IMR-90 (cell line): ENCODE measurements at regions not wholly inside any gene's neighbourhood (a gene's known extent, or its start where the extent isn't known, plus 50 kb on each side); places are given as distances from the start of the nearest gene placed in this dataset.

Experiments
- ATAC-seq: fragments of 200-7000 bp; cut with Tn5 transposase; 2 replicates; pipeline ENCODE4 v1.9.1; 2020; ENCODE audit warnings: low read depth, mild to moderate bottlenecking, moderate library complexity
- BruUV-seq: library from RNA; stranded (reverse); fragments of 400-500 nt; replicated peaks from 2 replicates; lab custom pipeline; 2021; lab: Mats Ljungman, UMichigan
- CTCF ChIA-PET: fragments of 300-600 bp; formaldehyde crosslinking; extraction: SDS; loops from one replicate; lab custom pipeline; 2021; ENCODE audit warnings: antibody characterized with exemption; lab: Yijun Ruan, JAX
- POLR2A ChIA-PET: fragments of 300-600 bp; sonication (Branson Sonifier 250); formaldehyde crosslinking; loops from one replicate; lab custom pipeline; 2022; ENCODE audit warnings: antibody characterized with exemption; ENCODE audit not compliant: unreplicated experiment; lab: Charles Lee
- DNase-seq: peaks from one replicate; pipeline ENCODE4 v3.0.0; 2013
- H2AFZ ChIP-seq: replicated peaks from 2 replicates; pipeline ENCODE3; 2013; ENCODE audit warnings: low read length, mild to moderate bottlenecking; ENCODE audit not compliant: poor library complexity
- H2AK5ac ChIP-seq: 2 replicates; pipeline ENCODE4 v1.6.1; 2013; ENCODE audit warnings: low read depth, low read length, inconsistent platforms
- H2AK9ac ChIP-seq: replicated peaks from 2 replicates; pipeline ENCODE3; 2013; ENCODE audit warnings: mild to moderate bottlenecking, low read depth, low read length, moderate library complexity; ENCODE audit not compliant: poor library complexity
- H2BK120ac ChIP-seq: 2 replicates; pipeline ENCODE4 v1.6.1; 2013; ENCODE audit warnings: low read depth, low read length, inconsistent platforms
- H2BK15ac ChIP-seq: 3 replicates; pipeline ENCODE4 v1.6.1; 2013; ENCODE audit warnings: low read depth, low read length, inconsistent platforms
- H2BK20ac ChIP-seq: 2 replicates; pipeline ENCODE4 v1.6.1; 2013; ENCODE audit warnings: low read depth, mild to moderate bottlenecking, inconsistent platforms, low read length, moderate library complexity
- H2BK5ac ChIP-seq: 2 replicates; pipeline ENCODE4 v1.6.1; 2013; ENCODE audit warnings: mild to moderate bottlenecking, low read depth, low read length, inconsistent platforms; ENCODE audit not compliant: poor library complexity, severe bottlenecking
- H3K14ac ChIP-seq: replicated peaks from 2 replicates; pipeline ENCODE4 v1.6.1; 2013; ENCODE audit warnings: low read depth, low read length, inconsistent platforms
- H3K18ac ChIP-seq: 2 replicates; pipeline ENCODE4 v1.6.1; 2013; ENCODE audit warnings: low read depth, low read length, control low read depth
- H3K23ac ChIP-seq: 2 replicates; pipeline ENCODE4 v1.6.1; 2013; ENCODE audit warnings: low read depth, low read length, inconsistent platforms
- H3K27ac ChIP-seq: 2 replicates; pipeline ENCODE4 v1.5.1; 2013; ENCODE audit warnings: mild to moderate bottlenecking, control low read depth, low read length; ENCODE audit not compliant: insufficient read depth
- H3K27me3 ChIP-seq: 2 replicates; pipeline ENCODE4 v1.6.1; 2013; ENCODE audit warnings: low read length; ENCODE audit not compliant: control insufficient read depth, insufficient read depth
- H3K36me3 ChIP-seq: 2 replicates; pipeline ENCODE4 v1.6.1; 2013; ENCODE audit warnings: low read length, mixed read lengths; ENCODE audit not compliant: control insufficient read depth, insufficient read depth
- H3K4ac ChIP-seq: 2 replicates; pipeline ENCODE4 v1.6.1; 2013; ENCODE audit warnings: low read depth, low read length, inconsistent platforms
- H3K4me1 ChIP-seq: 2 replicates; pipeline ENCODE4 v1.6.1; 2013; ENCODE audit warnings: low read length, mixed read lengths; ENCODE audit not compliant: control insufficient read depth, insufficient read depth
- H3K4me2 ChIP-seq: 2 replicates; pipeline ENCODE4 v1.6.1; 2013; ENCODE audit warnings: low read depth, mild to moderate bottlenecking, control low read depth, low read length, moderate library complexity
- H3K4me3 ChIP-seq: 2 replicates; pipeline ENCODE4 v1.5.1; 2013; ENCODE audit warnings: low read depth, mild to moderate bottlenecking, control low read depth, low read length, moderate library complexity; ENCODE audit not compliant: insufficient read depth
- H3K56ac ChIP-seq: 2 replicates; pipeline ENCODE4 v1.6.1; 2013; ENCODE audit warnings: low read length, inconsistent platforms; ENCODE audit not compliant: insufficient read depth; ENCODE audit errors: extremely low read depth
- H3K79me1 ChIP-seq, 2 experiments: 2 replicates each; pipeline ENCODE4 v1.6.1; 2013; ENCODE audit warnings: low read length in 2 of 2, inconsistent platforms in 1 of 2, low read depth in 1 of 2
- H3K9ac ChIP-seq: 2 replicates; pipeline ENCODE4 v1.6.1; 2013; ENCODE audit warnings: low read depth, low read length, control low read depth
- H3K9me1 ChIP-seq: 2 replicates; pipeline ENCODE4 v1.6.1; 2013; ENCODE audit warnings: low read length, inconsistent platforms; ENCODE audit not compliant: insufficient read depth
- H3K9me3 ChIP-seq: 2 replicates; pipeline ENCODE4 v1.6.1; 2013; ENCODE audit warnings: low read length; ENCODE audit not compliant: control insufficient read depth, insufficient read depth
- H4K20me1 ChIP-seq: 2 replicates; pipeline ENCODE4 v1.6.1; 2013; ENCODE audit warnings: low read length, inconsistent platforms; ENCODE audit not compliant: insufficient read depth
- H4K5ac ChIP-seq: 2 replicates; pipeline ENCODE4 v1.6.1; 2013; ENCODE audit warnings: mild to moderate bottlenecking, low read depth, low read length, control low read depth
- H4K8ac ChIP-seq, 2 experiments: 2 replicates each; pipeline ENCODE4 v1.6.1; 2013; ENCODE audit warnings: low read depth in 2 of 2, low read length in 2 of 2, control low read depth in 1 of 2, inconsistent platforms in 1 of 2
- H4K91ac ChIP-seq: 2 replicates; pipeline ENCODE4 v1.6.1; 2013; ENCODE audit warnings: low read depth, low read length, inconsistent platforms; ENCODE audit not compliant: insufficient read depth
- BHLHE40 ChIP-seq: fragments of 150-350 bp; IDR thresholded peaks from 2 replicates; pipeline ENCODE4 v1.6.1; 2016; ENCODE audit warnings: mild to moderate bottlenecking, low read depth, low read length
- CEBPB ChIP-seq: IDR thresholded peaks from 2 replicates; pipeline ENCODE4 v1.6.1; 2012; ENCODE audit warnings: low read depth, low read length, improper control_type of control experiment
- CHD1 ChIP-seq: IDR thresholded peaks from 2 replicates; pipeline ENCODE4 v1.6.1; 2012; ENCODE audit warnings: low read depth, low read length, improper control_type of control experiment
- MAFK ChIP-seq: IDR thresholded peaks from 2 replicates; pipeline ENCODE4 v1.6.1; 2012; ENCODE audit warnings: low read depth, low read length, improper control_type of control experiment
- MAZ ChIP-seq: IDR thresholded peaks from 2 replicates; pipeline ENCODE4 v1.6.1; 2012; ENCODE audit warnings: low read depth, mild to moderate bottlenecking, low read length, improper control_type of control experiment, moderate library complexity, borderline replicate concordance
- MXI1 ChIP-seq: IDR thresholded peaks from 2 replicates; pipeline ENCODE4 v1.6.1; 2012; ENCODE audit warnings: low read depth, mild to moderate bottlenecking, low read length, moderate library complexity, borderline replicate concordance
- NFE2L2 ChIP-seq: fragments of 150-350 bp; IDR thresholded peaks from 2 replicates; pipeline ENCODE4 v1.6.1; 2016; ENCODE audit warnings: low read depth, mild to moderate bottlenecking, low read length
- POLR2A ChIP-seq: IDR thresholded peaks from 2 replicates; pipeline ENCODE4 v1.6.1; 2012; ENCODE audit warnings: mild to moderate bottlenecking, low read depth, low read length
- RCOR1 ChIP-seq: IDR thresholded peaks from 2 replicates; pipeline ENCODE4 v1.6.1; 2012; ENCODE audit warnings: mild to moderate bottlenecking, low read length, improper control_type of control experiment; ENCODE audit not compliant: insufficient replicate concordance
- WGBS, 2 experiments: methylation state at CpG; one replicate each; pipeline versions ENCODE4 v1.1.5 to v1.1.7; 2013; ENCODE audit warnings: missing lambda C conversion rate in 2 of 2; ENCODE audit not compliant: insufficient read length in 1 of 2; ENCODE audit errors: extremely low coverage in 2 of 2; 5-methylcytosine and 5-hydroxymethylcytosine counted together
- dilution Hi-C: fragments of 300-500 bp; cut with HindIII; formaldehyde crosslinking; loops from one replicate; pipeline ENCODE4 v1.14.3; 2018; ENCODE audit warnings: low sequenced_read_pairs; ENCODE audit not compliant: unreplicated experiment
- in situ Hi-C: fragments of 300-500 bp; cut with MboI; formaldehyde crosslinking; loops from 3 replicates; pipeline ENCODE4 v1.14.3; 2019; ENCODE audit warnings: low sequenced_read_pairs, inconsistent platforms, mixed read lengths
- intact Hi-C: fragments of 100-400 bp; cut with micrococcal nuclease; formaldehyde crosslinking; loops from 2 replicates; pipeline ENCODE4 v1.10.0; 2022
- TF ChIP-seq, protein P1 (sequence below): fragments of 150-350 bp; IDR thresholded peaks from 2 replicates; pipeline ENCODE4 v1.6.1; 2017; ENCODE audit warnings: mild to moderate bottlenecking, antibody characterized with exemption, low read length, low read depth
- TF ChIP-seq, protein P2 (sequence below): conservative IDR thresholded peaks from 2 replicates; pipeline ENCODE4 v1.5.1; 2012; ENCODE audit warnings: mild to moderate bottlenecking, low read depth, low read length, improper control_type of control experiment
- TF ChIP-seq, protein P3 (sequence below): fragments of 150-350 bp; IDR thresholded peaks from 2 replicates; pipeline ENCODE4 v1.6.1; 2016; ENCODE audit warnings: low read depth, mild to moderate bottlenecking, low read length, moderate library complexity, borderline replicate concordance

DNA sequence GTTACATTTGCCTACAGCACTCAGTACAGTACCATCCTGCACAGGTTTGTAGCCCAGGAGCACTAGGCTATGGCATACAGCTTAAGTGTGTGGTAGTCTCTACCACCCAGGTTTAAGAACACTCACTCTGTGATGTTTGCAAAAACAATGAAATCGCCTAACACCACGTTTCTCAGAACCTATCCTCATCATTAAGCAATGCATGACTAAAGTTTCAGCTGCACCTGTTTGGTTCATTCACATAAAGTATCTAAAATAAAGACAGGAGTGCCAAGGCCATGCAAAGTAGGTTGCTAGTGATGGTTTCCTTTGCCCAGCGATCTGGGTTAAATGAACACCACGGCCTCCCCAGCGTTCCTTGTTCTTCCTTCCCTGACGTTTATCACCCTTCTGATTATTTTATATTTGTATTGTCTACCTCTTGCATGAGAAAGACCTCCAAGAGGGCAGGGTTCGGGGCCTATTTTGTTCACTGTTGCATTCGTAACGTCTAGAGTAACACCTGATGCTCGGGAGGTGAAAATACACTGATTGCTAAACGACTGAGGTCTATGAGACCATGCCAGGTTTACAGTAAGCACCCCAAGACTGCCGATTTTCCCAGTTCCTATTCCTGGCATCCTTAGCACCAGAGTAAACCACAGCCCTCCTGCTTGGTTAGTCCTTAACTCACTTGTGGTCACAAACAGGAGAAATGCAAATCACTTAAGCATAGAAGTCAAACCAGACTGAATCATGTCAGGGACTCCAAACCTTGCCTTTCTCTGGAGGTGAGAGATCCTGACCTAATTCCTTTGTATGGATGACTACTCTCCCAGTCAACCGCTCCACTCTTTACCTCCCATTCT, 204.1 kb upstream of the NFE2L3 start:
- H3K14ac ChIP-seq = no peak overlapping the region
- dilution Hi-C loops = no loop called here
- in situ Hi-C loops = no loop called here
- ChIA-PET POLR2A (no interaction called here), CTCF (no interaction called here)
- H4K20me1 ChIP-seq = no peaks in the 10 kb centered on the region
- H3K4ac ChIP-seq = no peak overlapping the region
- no peak overlapping the region for H2BK5ac ChIP-seq
- H3K9ac ChIP-seq = no peak overlapping the region
- H3K27ac ChIP-seq = no peak overlapping the region
- no peaks in the 10 kb centered on the region for H3K9me1 ChIP-seq
- BruUV-seq = no TSS peak
- no peaks in the 10 kb centered on the region for H3K4me1 ChIP-seq
- H2AK9ac ChIP-seq = no peak overlapping the region
- H3K23ac ChIP-seq = no peak overlapping the region
- ATAC-seq (no peak), DNase-seq (no peak)
- H3K79me1 ChIP-seq = no peaks in the 10 kb centered on the region
- no peak overlapping the region for H3K18ac ChIP-seq
- H4K5ac ChIP-seq = no peak overlapping the region
- H2BK15ac ChIP-seq = no peak overlapping the region
- no peak overlapping the region for H2BK120ac ChIP-seq
- H3K27me3 ChIP-seq = peaks cover 36% of the 10 kb centered on the region
- no peaks in the 10 kb centered on the region for H3K36me3 ChIP-seq
- 75% methylated on average over 5 of the region's 13 CpGs; no CpG with 5 or more reads in 1 of the 2 experiments for whole genome bisulfite sequencing, 2 experiments
- no peak overlapping the region for H2AFZ ChIP-seq
- no peak overlapping the region for H4K91ac ChIP-seq
- H4K8ac ChIP-seq = no peak overlapping the region
- H3K9me3 ChIP-seq = no peaks in the 10 kb centered on the region
- intact Hi-C loops = no loop called here
- H3K56ac ChIP-seq = no peak overlapping the region
- TF ChIP-seq, protein P1, sequence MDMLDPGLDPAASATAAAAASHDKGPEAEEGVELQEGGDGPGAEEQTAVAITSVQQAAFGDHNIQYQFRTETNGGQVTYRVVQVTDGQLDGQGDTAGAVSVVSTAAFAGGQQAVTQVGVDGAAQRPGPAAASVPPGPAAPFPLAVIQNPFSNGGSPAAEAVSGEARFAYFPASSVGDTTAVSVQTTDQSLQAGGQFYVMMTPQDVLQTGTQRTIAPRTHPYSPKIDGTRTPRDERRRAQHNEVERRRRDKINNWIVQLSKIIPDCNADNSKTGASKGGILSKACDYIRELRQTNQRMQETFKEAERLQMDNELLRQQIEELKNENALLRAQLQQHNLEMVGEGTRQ = no peak
- TF ChIP-seq RCOR1 (no peak), POLR2A (no peak), MAFK (no peak), BHLHE40 (no peak), MAZ (no peak), NFE2L2 (no peak), MXI1 (no peak), CHD1 (no peak), CEBPB (no peak)
- TF ChIP-seq, protein P2, sequence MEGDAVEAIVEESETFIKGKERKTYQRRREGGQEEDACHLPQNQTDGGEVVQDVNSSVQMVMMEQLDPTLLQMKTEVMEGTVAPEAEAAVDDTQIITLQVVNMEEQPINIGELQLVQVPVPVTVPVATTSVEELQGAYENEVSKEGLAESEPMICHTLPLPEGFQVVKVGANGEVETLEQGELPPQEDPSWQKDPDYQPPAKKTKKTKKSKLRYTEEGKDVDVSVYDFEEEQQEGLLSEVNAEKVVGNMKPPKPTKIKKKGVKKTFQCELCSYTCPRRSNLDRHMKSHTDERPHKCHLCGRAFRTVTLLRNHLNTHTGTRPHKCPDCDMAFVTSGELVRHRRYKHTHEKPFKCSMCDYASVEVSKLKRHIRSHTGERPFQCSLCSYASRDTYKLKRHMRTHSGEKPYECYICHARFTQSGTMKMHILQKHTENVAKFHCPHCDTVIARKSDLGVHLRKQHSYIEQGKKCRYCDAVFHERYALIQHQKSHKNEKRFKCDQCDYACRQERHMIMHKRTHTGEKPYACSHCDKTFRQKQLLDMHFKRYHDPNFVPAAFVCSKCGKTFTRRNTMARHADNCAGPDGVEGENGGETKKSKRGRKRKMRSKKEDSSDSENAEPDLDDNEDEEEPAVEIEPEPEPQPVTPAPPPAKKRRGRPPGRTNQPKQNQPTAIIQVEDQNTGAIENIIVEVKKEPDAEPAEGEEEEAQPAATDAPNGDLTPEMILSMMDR = no peak
- TF ChIP-seq, protein P3, sequence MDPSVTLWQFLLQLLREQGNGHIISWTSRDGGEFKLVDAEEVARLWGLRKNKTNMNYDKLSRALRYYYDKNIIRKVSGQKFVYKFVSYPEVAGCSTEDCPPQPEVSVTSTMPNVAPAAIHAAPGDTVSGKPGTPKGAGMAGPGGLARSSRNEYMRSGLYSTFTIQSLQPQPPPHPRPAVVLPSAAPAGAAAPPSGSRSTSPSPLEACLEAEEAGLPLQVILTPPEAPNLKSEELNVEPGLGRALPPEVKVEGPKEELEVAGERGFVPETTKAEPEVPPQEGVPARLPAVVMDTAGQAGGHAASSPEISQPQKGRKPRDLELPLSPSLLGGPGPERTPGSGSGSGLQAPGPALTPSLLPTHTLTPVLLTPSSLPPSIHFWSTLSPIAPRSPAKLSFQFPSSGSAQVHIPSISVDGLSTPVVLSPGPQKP = no peak
- H2BK20ac ChIP-seq = no peak overlapping the region
- H3K4me3 ChIP-seq = no peak overlapping the region
- H2AK5ac ChIP-seq = no peak overlapping the region
- no peak overlapping the region for H3K4me2 ChIP-seq
